ENCODE measurements at regions not wholly inside any gene's neighbourhood (a gene's known extent, or its start where the extent isn't known, plus 50 kb on each side); places are given as distances from the start of the nearest gene placed in this dataset.

- peak in 1 of 5 experiments; percentile 49 for DNase-seq
These were observed 101.1 kb downstream of the UBIAD1 start for GRCh38 chr1:11373895-11374747.

GRCh38 chr1:11374748-11375110 lies 101.7 kb downstream of the UBIAD1 start:
- DNase-seq: no peak

GRCh38 chr1:11377001-11377583 lies 101.9 kb upstream of the DISP3 start:
- no peak for DNase-seq

- no peak for DNase-seq
These were observed 101.0 kb upstream of the DISP3 start for GRCh38 chr1:11377954-11378353.

GRCh38 chr1:11379851-11380250 lies 99.1 kb upstream of the DISP3 start:
- no peak for DNase-seq

GRCh38 chr1:11380500-11380899 lies 98.5 kb upstream of the DISP3 start:
- no peak for DNase-seq

GRCh38 chr1:11383553-11384169 lies 95.3 kb upstream of the DISP3 start:
- DNase-seq: peak in 1 of 5 experiments; percentile 53

- peak in 1 of 5 experiments; percentile 50 for DNase-seq
These were observed 94.8 kb upstream of the DISP3 start for GRCh38 chr1:11384170-11384554.

- DNase-seq: no peak
These were observed 91.1 kb upstream of the DISP3 start for GRCh38 chr1:11387829-11388228.

GRCh38 chr1:11388617-11389016 lies 90.3 kb upstream of the DISP3 start:
- DNase-seq: no peak

GRCh38 chr1:11391327-11391726 lies 87.6 kb upstream of the DISP3 start:
- no peak for DNase-seq

- no peak for DNase-seq
These were observed 87.1 kb upstream of the DISP3 start for GRCh38 chr1:11391886-11392285.

- no peak for DNase-seq
These were observed 84.2 kb upstream of the DISP3 start for GRCh38 chr1:11394592-11395245.

- DNase-seq: no peak
These were observed 83.3 kb upstream of the DISP3 start for GRCh38 chr1:11395616-11396015.

- no peak for DNase-seq
These were observed 81.6 kb upstream of the DISP3 start for GRCh38 chr1:11397151-11397901.

- no peak for DNase-seq
These were observed 79.7 kb upstream of the DISP3 start for GRCh38 chr1:11399250-11399649.

- no peak for DNase-seq
These were observed 78.8 kb upstream of the DISP3 start for GRCh38 chr1:11400155-11400554.

GRCh38 chr1:11400567-11400966 lies 78.4 kb upstream of the DISP3 start:
- DNase-seq: no peak

GRCh38 chr1:11406845-11407244 lies 72.1 kb upstream of the DISP3 start:
- DNase-seq: no peak

GRCh38 chr1:11407301-11407994 lies 71.5 kb upstream of the DISP3 start:
- peak in 1 of 5 experiments; percentile 37 for DNase-seq

- DNase-seq: no peak
These were observed 66.8 kb upstream of the DISP3 start for GRCh38 chr1:11412141-11412540.

GRCh38 chr1:11413986-11414391 lies 65.0 kb upstream of the DISP3 start:
- no peak for DNase-seq

Data from T-helper 2 cell (primary cell).